ENCODE measurements at regions not wholly inside any gene's neighbourhood (a gene's known extent, or its start where the extent isn't known, plus 50 kb on each side); places are given as distances from the start of the nearest gene placed in this dataset.

DNA sequence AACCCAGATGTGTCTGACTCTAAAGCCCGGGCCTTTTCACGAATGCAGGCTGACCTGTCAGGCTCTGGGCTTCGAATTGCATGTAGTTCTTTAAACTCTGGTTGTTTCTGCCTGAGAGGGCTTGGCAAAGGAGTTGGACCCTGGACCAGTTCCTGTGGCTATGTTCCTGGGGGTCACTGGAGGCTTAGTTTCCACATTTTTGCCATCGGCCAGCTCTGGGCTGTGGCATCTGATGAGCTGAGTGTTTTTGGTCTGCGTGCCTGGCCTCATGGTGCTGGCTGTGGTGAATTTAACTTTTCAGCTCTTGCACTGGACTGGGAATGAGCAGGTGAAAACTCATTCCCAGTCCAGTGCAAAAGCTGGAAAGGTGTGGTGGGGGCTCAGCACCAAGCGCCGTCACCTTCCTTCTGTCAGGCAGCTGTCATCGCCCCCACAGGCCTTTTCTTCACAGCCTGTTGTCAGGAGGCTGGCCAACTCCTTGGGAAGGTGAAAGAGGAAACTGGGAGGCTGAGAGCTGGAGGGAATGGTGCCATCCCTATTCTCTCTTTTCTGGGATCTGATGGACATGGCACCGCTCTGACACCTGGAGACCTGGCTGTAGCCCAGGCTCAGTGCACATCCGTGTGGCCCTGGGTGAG is 123.6 kb downstream of the ADAMTS15 start:
- TF ChIP-seq, protein P1, sequence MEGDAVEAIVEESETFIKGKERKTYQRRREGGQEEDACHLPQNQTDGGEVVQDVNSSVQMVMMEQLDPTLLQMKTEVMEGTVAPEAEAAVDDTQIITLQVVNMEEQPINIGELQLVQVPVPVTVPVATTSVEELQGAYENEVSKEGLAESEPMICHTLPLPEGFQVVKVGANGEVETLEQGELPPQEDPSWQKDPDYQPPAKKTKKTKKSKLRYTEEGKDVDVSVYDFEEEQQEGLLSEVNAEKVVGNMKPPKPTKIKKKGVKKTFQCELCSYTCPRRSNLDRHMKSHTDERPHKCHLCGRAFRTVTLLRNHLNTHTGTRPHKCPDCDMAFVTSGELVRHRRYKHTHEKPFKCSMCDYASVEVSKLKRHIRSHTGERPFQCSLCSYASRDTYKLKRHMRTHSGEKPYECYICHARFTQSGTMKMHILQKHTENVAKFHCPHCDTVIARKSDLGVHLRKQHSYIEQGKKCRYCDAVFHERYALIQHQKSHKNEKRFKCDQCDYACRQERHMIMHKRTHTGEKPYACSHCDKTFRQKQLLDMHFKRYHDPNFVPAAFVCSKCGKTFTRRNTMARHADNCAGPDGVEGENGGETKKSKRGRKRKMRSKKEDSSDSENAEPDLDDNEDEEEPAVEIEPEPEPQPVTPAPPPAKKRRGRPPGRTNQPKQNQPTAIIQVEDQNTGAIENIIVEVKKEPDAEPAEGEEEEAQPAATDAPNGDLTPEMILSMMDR (IDR thresholded peaks at IDR 0.05): no peak
- TF ChIP-seq SIN3A (IDR thresholded peaks at IDR 0.05; ENCODE audit: borderline replicate concordance, insufficient read depth, low read depth, low read length) (no peak), POLR2AphosphoS5 (IDR thresholded peaks at IDR 0.05; ENCODE audit: low read depth, low read length) (no peak)
- TF ChIP-seq, protein P2, sequence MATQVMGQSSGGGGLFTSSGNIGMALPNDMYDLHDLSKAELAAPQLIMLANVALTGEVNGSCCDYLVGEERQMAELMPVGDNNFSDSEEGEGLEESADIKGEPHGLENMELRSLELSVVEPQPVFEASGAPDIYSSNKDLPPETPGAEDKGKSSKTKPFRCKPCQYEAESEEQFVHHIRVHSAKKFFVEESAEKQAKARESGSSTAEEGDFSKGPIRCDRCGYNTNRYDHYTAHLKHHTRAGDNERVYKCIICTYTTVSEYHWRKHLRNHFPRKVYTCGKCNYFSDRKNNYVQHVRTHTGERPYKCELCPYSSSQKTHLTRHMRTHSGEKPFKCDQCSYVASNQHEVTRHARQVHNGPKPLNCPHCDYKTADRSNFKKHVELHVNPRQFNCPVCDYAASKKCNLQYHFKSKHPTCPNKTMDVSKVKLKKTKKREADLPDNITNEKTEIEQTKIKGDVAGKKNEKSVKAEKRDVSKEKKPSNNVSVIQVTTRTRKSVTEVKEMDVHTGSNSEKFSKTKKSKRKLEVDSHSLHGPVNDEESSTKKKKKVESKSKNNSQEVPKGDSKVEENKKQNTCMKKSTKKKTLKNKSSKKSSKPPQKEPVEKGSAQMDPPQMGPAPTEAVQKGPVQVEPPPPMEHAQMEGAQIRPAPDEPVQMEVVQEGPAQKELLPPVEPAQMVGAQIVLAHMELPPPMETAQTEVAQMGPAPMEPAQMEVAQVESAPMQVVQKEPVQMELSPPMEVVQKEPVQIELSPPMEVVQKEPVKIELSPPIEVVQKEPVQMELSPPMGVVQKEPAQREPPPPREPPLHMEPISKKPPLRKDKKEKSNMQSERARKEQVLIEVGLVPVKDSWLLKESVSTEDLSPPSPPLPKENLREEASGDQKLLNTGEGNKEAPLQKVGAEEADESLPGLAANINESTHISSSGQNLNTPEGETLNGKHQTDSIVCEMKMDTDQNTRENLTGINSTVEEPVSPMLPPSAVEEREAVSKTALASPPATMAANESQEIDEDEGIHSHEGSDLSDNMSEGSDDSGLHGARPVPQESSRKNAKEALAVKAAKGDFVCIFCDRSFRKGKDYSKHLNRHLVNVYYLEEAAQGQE (IDR thresholded peaks at IDR 0.05; ENCODE audit: insufficient read depth in 1 of 2, low read depth in 2 of 2, low read length in 1 of 2): no peak

All from Panc1 (cell line).